Natural killer cell (primary cell): ENCODE measurements at regions not wholly inside any gene's neighbourhood (a gene's known extent, or its start where the extent isn't known, plus 50 kb on each side); places are given as distances from the start of the nearest gene placed in this dataset.

ENCODE experiments used
- ATAC-seq, 3 donors: fragments of 150-1000 bp in 2 of 3; fragments of 200-7000 bp in 1 of 3; cut with Tn5 transposase; 1 replicate in 1 of 3; 2 replicates in 2 of 3; pipeline ENCODE4 v1.10.0; 2021; ENCODE audit warnings: mild to moderate bottlenecking in 2 of 3, moderate library complexity in 2 of 3
- DNase-seq, 2 donors: peaks; one replicate each; pipeline versions ENCODE4 v3.0.0 to v3.0.0-alpha.2; 2013 to 2021; ENCODE audit warnings: mixed read lengths in 1 of 2
- H3K27ac ChIP-seq: one replicate; pipeline ENCODE4 v1.5.1; 2013; ENCODE audit warnings: mild to moderate bottlenecking, low read length
- H3K27me3 ChIP-seq: one replicate; pipeline ENCODE4 v1.6.1; 2013; ENCODE audit warnings: low read length; ENCODE audit not compliant: control insufficient read depth, insufficient read depth
- H3K36me3 ChIP-seq: one replicate; pipeline ENCODE4 v1.6.1; 2013; ENCODE audit warnings: low read length; ENCODE audit not compliant: control insufficient read depth, insufficient read depth
- H3K4me1 ChIP-seq: one replicate; pipeline ENCODE4 v1.6.1; 2013; ENCODE audit warnings: low read length; ENCODE audit not compliant: control insufficient read depth, insufficient read depth
- H3K4me3 ChIP-seq: one replicate; pipeline ENCODE4 v1.5.1; 2013; ENCODE audit warnings: low read length
- H3K9me3 ChIP-seq: one replicate; pipeline ENCODE4 v1.6.1; 2013; ENCODE audit warnings: low read length; ENCODE audit not compliant: control insufficient read depth, insufficient read depth
- H3K27ac Mint-ChIP-seq, 2 donors: one replicate each; pipeline ENCODE4 v1.8.0; 2022; ENCODE audit warnings: mild to moderate bottlenecking in 2 of 2, mixed read lengths in 2 of 2, moderate library complexity in 1 of 2
- H3K27me3 Mint-ChIP-seq, 2 donors: one replicate each; pipeline ENCODE4 v1.8.0; 2022; ENCODE audit warnings: low read depth in 2 of 2, mixed read lengths in 2 of 2
- H3K36me3 Mint-ChIP-seq: one replicate; pipeline ENCODE4 v1.8.0; 2022; ENCODE audit warnings: mixed read lengths
- H3K4me1 Mint-ChIP-seq, 2 donors: one replicate each; pipeline ENCODE4 v1.8.0; 2022; ENCODE audit warnings: mixed read lengths in 2 of 2
- H3K4me3 Mint-ChIP-seq: one replicate; pipeline ENCODE4 v1.8.0; 2022; ENCODE audit warnings: mild to moderate bottlenecking, moderate library complexity, mixed read lengths
- H3K9me3 Mint-ChIP-seq, 2 donors: one replicate each; pipeline ENCODE4 v1.8.0; 2022; ENCODE audit warnings: mixed read lengths in 2 of 2
- WGBS: methylation state at CpG from one replicate; pipeline ENCODE4 v1.1.7; 2013; ENCODE audit warnings: missing lambda C conversion rate; ENCODE audit not compliant: insufficient coverage; 5-methylcytosine and 5-hydroxymethylcytosine counted together
- intact Hi-C: fragments of 100-400 bp; cut with micrococcal nuclease; formaldehyde crosslinking; loops from one replicate; pipeline ENCODE4 v1.14.2; 2022
- TF ChIP-seq, protein P1 (sequence below): fragments of 200-600 bp; IDR thresholded peaks from one replicate; pipeline ENCODE4 v1.8.0; 2022; ENCODE audit warnings: antibody characterized with exemption

DNA sequence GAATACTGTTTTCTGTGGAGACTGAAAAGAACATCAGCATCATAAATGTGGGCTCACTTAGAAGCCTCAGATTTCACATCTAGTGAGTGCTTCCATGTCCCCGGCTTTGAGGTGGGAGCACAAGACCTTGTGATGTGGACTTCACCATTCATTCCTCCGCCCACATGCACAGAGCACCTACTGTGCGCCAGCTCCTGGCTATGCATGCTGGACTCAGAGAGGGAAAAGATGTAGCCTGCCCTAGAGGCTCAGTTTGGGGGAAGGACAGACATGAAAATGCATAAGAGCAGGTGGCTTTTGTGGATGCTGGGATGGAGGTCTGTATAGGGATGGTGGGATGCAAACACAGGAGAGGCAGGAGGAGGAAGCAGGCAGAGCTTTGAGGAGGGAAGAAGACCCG lies 65.0 kb downstream of the SERPINA3 start:
- H3K4me3 ChIP-seq, result no peak overlapping the region
- no peak for ATAC-seq
- Mint-ChIP-seq H3K4me3 (no peak overlapping the region), H3K27me3 (peaks cover 7 to 15% of the 10 kb centered on the region in 2 donors), H3K27ac (no peak overlapping the region), H3K36me3 (no peaks in the 10 kb centered on the region), H3K9me3 (no peaks in the 10 kb centered on the region), H3K4me1 (no peaks in the 10 kb centered on the region)
- TF ChIP-seq, protein P1, sequence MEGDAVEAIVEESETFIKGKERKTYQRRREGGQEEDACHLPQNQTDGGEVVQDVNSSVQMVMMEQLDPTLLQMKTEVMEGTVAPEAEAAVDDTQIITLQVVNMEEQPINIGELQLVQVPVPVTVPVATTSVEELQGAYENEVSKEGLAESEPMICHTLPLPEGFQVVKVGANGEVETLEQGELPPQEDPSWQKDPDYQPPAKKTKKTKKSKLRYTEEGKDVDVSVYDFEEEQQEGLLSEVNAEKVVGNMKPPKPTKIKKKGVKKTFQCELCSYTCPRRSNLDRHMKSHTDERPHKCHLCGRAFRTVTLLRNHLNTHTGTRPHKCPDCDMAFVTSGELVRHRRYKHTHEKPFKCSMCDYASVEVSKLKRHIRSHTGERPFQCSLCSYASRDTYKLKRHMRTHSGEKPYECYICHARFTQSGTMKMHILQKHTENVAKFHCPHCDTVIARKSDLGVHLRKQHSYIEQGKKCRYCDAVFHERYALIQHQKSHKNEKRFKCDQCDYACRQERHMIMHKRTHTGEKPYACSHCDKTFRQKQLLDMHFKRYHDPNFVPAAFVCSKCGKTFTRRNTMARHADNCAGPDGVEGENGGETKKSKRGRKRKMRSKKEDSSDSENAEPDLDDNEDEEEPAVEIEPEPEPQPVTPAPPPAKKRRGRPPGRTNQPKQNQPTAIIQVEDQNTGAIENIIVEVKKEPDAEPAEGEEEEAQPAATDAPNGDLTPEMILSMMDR, result no peak
- intact Hi-C loops, result no loop called here
- H3K9me3 ChIP-seq, result no peaks in the 10 kb centered on the region
- H3K4me1 ChIP-seq, result no peaks in the 10 kb centered on the region
- H3K27ac ChIP-seq, result no peak overlapping the region
- no peaks in the 10 kb centered on the region for H3K36me3 ChIP-seq
- WGBS, result 81% methylated on average over 4 of the region's 4 CpGs
- no peaks in the 10 kb centered on the region for H3K27me3 ChIP-seq
- no peak for DNase-seq

DNA sequence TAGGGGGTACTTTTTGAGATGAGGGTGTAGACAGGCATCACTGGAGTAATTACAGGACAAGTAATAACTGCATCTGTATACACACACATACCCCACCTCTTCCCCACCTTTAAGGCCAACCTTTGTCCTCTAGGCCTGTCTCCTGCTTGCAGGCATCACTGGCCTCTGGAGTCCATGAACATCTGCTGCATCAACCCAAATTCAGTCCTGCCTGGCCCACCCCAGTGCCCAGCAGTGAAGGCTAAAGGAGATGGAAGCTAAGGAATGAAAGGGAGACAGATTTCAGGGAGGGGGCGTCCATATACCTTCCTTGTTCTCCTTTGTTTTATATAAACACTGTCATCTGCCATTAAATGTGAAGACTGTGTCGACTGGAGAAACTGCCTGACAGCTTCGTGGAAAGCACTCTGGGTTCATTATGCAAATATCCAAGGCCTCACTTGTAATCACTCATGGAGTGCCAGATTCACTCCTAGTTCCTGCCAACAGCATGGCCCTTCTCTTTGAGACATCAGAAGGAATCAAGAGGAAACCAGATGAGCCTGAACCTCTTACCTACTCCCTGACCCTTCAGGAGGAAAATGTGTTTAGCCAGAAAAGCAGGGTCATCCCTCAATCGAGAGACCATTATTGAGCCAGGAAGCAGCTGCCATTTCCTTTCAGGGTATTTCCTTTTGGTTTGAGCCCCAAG lies 64.4 kb downstream of the SERPINA3 start:
- TF ChIP-seq, protein P1, result no peak
- peaks cover 7 to 15% of the 10 kb centered on the region in 2 donors for H3K27me3 Mint-ChIP-seq

DNA sequence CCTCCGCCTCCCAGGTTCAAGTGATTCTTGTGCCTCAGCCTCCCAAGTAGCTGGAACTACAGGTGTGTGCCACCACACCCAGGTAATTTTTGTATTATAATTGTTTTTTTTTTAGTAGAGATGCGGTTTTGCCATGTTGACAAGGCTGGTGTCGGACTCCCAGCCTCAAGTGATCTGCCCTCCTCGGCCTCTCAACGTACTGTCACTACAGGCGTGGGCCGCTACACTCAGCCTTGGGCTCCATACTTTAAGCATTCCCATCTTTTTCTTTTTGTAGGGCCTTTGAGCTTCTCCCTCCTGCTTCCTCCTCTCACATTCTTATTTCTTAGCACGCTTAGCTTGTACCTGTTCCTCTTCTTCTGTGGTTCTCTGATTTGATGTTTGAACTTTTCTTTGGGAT lies 62.8 kb downstream of the SERPINA3 start:
- no peak overlapping the region for H3K27ac Mint-ChIP-seq
- ATAC-seq (no peak), DNase-seq (no peak)
- Histone ChIP-seq H3K4me1 (no peaks in the 10 kb centered on the region), H3K27ac (no peak overlapping the region), H3K36me3 (no peaks in the 10 kb centered on the region), H3K27me3 (no peaks in the 10 kb centered on the region), H3K9me3 (no peaks in the 10 kb centered on the region), H3K4me3 (no peak overlapping the region)
- no peaks in the 10 kb centered on the region for H3K4me1 Mint-ChIP-seq
- TF ChIP-seq, protein P1, result no peak
- no peak overlapping the region for H3K4me3 Mint-ChIP-seq
- no peaks in the 10 kb centered on the region for H3K9me3 Mint-ChIP-seq
- intact Hi-C loops, result no loop called here
- 95% methylated on average over 7 of the region's 8 CpGs for WGBS
- no peaks in the 10 kb centered on the region for H3K36me3 Mint-ChIP-seq
- peaks cover 7 to 15% of the 10 kb centered on the region in 2 donors for H3K27me3 Mint-ChIP-seq

More for the DNA sequence above, 64.4 kb downstream of the SERPINA3 start:
- Histone ChIP-seq H3K36me3 (no peaks in the 10 kb centered on the region), H3K27me3 (no peaks in the 10 kb centered on the region), H3K4me3 (no peak overlapping the region), H3K9me3 (no peaks in the 10 kb centered on the region), H3K27ac (no peak overlapping the region), H3K4me1 (no peaks in the 10 kb centered on the region)
- 67% methylated on average over 4 of the region's 4 CpGs for WGBS
- no peak for DNase-seq
- ATAC-seq, result no peak
- no peaks in the 10 kb centered on the region for H3K4me1 Mint-ChIP-seq
- H3K27ac Mint-ChIP-seq, result no peak overlapping the region
- H3K36me3 Mint-ChIP-seq, result no peaks in the 10 kb centered on the region
- no peaks in the 10 kb centered on the region for H3K9me3 Mint-ChIP-seq
- intact Hi-C loops, result no loop called here
- H3K4me3 Mint-ChIP-seq, result no peak overlapping the region

DNA sequence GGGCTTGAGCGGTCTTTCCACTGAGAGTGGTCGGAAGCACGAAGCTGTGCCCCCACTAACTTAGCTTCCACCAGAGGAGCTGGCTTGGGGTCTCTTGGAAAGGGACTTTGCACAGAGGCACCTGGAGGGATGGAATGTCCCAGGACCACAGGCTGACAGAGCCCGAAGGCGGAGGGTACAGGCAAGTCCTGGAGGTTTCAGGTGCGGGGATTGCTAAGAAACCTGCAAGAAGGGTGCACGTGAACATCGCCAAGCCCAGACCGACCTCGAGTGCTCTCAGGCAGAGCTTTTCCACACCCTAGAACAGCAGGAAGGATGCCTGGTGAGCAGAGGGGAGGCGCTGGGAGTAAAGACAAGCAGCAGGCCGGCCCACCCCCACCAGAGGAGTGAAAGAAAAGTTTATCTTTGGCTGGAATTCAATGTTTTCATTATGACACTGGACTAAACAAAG lies 61.6 kb downstream of the SERPINA3 start:
- Histone ChIP-seq H3K9me3 (no peaks in the 10 kb centered on the region), H3K36me3 (no peaks in the 10 kb centered on the region), H3K4me3 (no peak overlapping the region), H3K27ac (no peak overlapping the region), H3K4me1 (no peaks in the 10 kb centered on the region), H3K27me3 (no peaks in the 10 kb centered on the region)
- ATAC-seq (no peak), DNase-seq (no peak)
- Mint-ChIP-seq H3K36me3 (no peaks in the 10 kb centered on the region), H3K4me3 (no peak overlapping the region), H3K27ac (no peak overlapping the region), H3K9me3 (no peaks in the 10 kb centered on the region), H3K27me3 (peaks cover 6 to 19% of the 10 kb centered on the region in 2 donors), H3K4me1 (no peaks in the 10 kb centered on the region)
- intact Hi-C loops, result no loop called here
- 78% methylated on average over 11 of the region's 12 CpGs for WGBS
- TF ChIP-seq, protein P1, result no peak
